DMS53 treated with DMSO at 0.1 percent for 48 hours (cell line): ENCODE measurements at regions not wholly inside any gene's neighbourhood (a gene's known extent, or its start where the extent isn't known, plus 50 kb on each side); places are given as distances from the start of the nearest gene placed in this dataset.

Source experiments
- DNase-seq: peaks from one replicate; lab custom pipeline; 2025; ENCODE audit not compliant: unreplicated experiment; lab: John Stamatoyannopoulos, UW

DNA sequence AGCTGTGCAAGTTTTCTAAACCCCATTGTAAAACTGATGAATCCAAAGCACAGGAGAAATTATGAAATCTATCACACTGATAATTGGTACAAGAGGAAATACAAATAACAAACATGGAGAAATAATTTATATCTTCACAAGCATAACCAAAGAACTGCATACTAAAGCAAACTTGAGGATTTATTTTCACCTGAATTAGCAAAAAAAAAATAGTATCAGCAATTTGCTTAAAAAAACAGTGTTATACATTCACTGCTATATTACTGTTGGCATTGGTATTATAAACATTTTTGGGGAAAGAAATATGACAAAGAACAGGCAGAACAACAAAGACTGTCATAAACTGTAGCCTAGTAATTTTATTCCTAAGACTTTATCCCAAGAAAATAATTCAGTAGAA, 230.8 kb upstream of the NRP1 start:
- DNase-seq = no peak

DNA sequence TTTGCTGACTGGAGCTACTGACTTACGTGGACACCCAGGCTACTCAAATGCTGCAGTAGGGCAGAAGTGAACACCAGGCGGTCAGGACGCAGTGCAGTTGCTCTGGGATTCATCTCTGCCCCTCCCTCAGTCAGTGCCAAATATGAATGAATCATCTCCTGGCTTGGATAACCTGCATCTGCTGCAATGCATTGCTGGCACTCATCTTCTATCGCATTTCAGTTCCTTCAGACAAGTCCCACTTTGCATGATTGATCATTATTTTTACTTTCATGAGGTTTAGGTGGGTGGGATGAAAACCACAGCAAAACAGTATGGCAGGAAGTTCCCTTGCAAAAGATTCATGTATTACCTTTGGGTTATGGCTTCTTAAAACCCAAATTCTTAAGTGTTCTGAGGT, 224.6 kb upstream of the NRP1 start:
- no peak for DNase-seq

DNA sequence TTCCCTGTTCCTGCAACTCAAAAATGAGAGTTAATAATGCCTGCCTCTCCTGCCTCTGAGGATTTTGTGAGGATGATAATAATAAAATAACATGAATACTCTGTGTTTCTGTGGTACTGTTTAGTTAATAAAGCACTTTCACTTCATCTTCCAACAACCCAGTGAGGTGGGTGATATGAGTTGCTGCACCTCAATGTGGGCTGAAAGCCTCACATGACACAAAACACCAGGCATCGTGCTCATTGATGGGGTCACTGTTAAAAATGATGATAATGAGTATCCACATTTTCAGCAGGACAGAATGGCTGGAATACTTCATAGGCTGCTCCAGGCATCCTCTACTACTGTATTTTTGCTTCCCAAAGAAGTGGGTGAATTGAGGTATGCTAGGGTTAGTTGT, 222.8 kb upstream of the NRP1 start:
- DNase-seq = no peak

DNA sequence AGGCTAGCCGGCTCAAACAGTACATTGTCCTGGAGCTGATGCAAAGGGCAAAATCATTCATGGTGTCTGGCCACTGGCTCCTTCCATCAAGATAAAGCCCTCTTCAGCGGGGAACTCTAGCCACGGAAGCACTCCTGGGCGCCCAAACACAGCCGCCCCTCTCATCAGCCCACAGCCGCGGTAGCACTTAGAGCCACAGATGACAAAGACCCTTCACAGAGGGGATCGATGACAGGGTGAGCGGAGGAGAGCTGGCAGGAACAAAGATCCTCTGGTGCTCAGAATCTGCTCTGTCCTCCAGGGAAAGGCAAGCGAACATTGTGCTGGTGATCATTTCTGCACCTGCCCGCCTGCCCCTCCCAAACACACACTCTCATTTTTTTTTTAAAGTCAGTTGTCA, 222.2 kb upstream of the NRP1 start:
- no peak for DNase-seq

DNA sequence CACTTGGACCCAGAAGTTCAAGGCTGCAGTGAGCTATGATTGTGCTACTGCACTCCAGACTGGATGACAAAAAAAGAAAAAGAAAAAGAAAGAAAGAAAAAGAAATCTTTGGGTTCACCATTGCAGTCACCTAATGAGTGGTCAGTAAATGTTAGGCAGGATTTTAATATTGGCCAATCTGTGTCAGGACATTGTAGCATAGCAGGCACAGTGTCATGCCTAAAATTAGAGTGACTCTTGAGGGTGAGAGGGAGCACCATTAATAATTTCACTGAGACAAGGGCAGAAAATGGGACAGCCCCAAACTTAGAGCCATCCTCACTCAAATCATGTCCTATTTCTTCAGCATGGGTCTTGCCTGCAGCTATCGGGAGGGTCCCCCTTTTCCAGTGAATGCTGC, 221.6 kb upstream of the NRP1 start:
- no peak for DNase-seq

DNA sequence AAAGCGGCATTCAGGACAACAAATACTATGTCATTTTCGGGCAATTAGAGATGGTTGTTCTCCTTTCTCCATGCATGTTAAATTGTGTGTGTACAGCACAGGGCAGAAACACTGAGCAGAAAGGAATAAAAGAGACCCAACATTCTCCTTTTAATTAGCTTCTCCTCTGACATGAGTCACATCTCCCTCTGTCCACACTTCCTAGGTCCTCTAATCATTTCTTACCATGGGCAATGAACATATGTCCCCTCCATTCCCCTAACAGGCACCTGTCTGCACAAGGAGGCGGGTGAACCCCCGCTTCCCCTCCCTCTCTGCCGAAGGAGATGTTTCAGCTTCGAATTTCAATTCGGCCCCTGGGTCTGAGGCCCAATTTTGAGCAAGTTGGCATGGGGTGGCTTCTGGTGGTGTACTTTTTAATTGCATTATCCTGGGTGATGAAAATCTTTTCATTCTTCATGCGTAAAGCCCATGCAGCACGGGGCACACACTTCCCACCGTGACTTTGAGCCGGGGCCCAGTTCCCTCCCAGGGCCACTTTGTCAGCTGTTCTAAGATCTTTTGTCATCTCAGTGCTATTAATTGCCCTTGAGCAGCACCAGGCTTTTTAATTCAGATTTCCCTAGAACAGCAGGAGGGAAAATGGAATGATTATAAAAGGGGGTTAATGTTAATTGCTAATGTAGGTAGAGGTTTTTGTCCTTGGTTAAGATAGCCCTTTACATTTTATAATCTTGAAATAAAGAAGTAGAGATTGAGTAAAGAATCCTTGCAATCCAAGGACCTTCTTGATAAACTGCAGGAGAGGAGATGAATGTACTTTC, 219.5 kb upstream of the NRP1 start:
- DNase-seq = no peak

DNA sequence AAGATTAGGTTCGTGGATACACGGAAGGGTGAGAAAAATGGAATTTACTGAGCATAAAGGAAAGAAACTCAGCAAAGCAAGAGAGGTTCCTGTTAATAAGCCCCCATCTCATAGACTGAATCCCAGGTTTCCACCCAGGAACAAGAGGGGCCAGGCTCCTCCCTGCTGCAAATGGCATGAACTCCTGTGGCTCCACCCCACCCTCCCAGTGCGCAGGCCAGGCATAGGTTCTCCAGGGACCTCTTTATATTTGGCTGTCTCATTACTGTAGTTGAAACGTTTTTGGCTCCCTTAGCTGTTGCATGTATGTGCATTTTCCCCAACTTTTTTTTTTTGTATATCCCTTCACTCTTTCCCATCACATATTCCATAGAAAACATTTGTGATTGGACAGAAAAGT, 217.8 kb upstream of the NRP1 start:
- no peak for DNase-seq

DNA sequence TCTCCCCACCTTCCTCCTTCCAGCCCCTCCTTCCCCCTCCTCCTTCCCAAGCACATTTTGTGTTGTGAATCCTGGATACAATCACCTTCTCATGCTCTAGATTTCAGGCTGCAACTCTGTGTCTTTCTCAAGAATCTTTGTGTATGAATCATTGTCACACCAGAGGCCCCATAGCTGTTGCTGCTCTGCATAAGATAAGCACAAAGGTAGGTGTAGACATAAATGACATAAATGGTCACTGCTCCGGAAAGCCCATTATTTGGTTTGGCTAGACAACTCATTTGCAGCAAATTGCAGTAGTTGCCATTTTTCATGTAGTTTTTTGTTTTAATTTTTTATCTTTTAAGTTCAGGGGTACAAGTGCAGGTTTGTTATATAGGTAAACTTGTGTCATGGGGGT, 216.3 kb upstream of the NRP1 start:
- DNase-seq = no peak

DNA sequence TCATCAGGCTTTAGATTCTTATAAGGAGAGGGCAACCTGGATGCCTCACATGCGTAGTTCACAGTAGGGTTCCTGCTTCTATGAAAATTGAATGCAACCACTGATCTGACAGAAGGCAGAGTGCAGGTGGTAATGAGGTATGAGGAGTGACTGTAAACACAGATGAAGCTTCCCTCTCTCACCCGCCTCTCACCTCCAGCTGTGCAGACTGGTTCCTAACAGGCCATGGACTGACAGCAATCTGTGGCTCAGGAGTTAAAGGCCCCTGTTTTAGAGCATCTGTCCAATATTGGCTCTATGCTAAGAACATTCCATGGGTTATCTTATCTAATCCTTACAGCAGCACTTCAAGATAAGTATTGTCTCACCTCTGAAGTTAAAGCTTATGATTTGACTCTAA, 213.5 kb upstream of the NRP1 start:
- peak; percentile 27 for DNase-seq

DNA sequence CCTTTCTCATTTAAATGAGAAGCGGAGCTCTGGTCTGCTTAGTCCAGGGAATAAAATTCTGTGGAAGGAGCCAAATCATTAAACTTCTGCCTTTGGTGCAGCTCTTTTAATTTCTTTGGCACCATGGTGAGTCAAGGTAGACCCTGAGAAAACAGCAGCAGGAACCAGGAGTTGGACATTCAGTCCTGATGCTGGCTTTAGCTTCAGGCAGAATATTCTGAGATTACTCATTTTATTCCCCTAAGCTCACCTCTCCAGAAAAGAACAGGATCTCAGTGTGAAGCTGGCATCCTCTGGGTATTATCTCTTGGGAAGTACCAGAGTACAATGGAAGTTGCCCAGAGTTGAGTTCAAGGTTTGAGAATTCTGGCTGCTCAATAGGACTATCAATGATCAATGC, 211.6 kb upstream of the NRP1 start:
- DNase-seq = no peak

DNA sequence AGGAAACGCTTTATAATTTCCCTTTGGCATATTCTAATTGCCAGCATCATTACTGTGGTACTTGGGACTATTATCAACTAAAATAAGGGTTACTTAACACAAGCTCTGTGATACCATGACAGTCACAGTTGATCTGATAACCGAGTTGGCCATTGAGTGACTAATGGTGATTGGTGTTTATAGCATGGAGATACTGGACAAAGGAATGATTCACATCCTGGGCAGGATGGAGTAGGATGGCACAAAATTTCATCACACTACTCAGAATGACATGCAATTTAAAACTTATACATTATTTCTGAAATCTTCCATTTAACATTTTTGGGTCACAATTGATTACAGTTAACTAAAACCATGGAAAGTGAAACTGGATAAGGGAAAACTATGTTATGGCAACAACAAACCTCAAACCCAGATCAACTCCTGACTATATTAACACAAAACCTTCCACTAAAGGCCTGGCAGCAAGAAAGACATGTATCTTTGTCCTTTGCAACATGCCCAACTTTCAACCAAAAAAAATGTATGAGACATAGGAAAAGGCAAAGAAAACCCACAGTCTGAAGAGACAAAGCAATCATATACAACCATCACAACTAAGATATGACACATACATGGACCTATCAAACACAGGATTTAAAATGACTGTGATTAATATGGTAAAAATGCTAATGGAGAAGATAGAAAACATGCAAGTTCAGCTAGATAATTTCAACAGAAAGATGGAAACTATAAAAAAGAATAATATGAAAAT, 208.5 kb upstream of the NRP1 start:
- no peak for DNase-seq

DNA sequence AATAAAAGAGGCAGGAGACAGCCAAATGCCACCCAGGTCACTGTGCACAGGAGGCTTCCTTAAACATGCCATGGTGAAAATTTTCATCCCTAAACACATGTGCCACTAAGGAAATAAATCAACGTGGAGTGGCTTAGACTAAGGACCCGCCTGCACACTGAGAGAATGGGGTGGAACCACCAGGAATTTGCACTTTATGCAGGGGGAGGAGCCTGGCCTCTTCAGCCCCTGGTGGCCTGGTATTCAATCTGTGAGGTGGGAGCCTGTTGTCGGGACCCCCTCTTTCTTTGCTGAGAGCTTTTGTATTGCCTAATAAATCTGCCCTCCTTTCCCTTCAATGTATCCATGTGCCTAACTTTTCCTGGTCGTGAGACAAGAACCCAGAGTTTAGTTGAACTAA, 204.6 kb upstream of the NRP1 start:
- DNase-seq = no peak

DNA sequence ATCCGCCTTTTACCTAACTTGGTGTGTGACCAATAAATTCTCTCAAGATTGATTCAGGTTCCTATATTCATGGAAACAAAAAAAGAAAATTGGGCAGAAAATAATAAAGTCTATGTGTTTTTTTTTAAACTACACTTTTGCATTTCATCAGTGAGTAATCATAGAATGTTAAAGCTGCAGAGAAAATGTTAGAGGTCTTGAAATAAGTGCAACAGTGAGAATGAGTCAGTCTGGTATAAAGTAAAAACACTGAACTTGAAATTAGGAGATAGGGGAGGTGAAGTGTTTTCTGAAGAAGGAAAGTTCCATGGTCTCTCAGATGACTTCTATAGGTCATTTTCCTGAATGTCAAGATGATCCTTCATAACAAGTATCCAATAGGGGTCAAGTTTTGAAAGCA, 202.6 kb upstream of the NRP1 start:
- DNase-seq = no peak

DNA sequence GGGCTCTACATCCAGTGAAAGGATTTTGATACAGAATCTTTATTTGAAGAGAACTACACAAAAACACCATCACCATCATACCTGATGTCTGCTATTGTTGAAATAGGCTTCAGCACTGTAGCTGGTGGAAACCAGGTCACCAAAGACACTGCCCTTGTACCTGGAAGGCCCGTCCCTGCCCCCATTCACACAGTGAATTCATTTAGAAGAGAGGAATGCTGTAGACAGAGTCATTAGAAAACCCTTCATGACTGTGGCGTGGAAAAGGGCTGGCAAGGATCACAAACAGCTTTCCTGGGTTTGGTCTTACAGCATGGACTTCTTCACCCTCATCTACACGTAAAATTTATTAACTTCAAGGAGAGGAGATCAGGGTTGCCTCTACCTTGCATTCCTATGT, 202.0 kb upstream of the NRP1 start:
- no peak for DNase-seq

DNA sequence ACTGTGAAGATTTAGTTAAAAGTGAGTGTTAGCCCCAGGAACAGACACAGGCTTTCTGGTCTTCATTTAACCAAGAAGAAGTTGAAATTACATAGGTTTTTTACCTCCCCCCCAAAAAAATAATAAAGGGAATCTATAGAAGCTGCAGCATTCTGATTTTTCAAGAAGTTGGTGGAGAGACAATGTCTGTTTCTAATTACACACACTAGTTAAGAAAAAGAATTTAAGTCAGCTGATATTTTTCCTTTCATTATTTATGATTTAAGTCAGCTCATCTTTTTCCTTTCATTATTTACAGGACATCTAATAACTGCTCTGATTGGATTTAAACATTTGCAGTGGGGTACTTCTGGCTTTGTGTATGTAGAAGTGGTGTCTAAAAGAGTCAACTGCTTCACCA, 201.4 kb upstream of the NRP1 start:
- no peak for DNase-seq

DNA sequence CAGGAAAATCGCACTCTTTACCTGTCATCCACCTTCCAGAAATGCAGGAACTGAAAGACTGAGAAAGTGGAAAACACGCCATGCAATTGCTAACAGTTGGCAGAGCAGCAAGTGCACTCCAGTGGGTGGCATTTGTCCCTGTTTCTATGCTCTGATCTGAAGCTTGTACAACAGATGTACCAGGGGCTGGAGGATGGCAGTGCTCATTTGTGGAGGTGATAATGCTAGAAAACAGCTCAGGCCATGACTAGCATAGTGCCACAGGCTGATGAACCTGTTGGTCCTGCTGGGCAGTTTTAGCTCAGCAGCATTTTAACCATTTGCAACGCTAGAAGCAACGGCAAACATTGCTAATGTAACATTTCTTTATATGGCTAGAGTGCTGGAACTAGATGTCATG, 199.9 kb upstream of the NRP1 start:
- DNase-seq = no peak

DNA sequence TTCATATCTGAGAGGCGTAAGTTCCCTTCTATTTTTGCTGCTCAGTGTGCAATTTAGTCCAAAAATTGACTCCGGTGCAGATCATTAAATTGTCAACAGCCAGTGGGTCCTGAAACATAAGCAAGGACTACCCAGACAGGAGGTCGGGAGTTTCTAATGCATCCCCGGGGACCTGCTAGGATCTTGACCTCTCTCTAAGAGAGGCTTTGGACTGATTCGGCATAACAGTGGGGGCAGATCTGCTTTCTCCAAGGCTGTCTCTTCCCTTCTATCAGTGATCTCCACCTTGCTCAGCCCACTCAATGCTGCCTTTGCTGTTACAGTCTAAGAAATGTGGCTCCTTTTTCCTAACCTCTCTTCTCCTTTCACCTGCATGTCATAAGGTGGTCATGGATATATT, 199.1 kb upstream of the NRP1 start:
- DNase-seq = no peak

DNA sequence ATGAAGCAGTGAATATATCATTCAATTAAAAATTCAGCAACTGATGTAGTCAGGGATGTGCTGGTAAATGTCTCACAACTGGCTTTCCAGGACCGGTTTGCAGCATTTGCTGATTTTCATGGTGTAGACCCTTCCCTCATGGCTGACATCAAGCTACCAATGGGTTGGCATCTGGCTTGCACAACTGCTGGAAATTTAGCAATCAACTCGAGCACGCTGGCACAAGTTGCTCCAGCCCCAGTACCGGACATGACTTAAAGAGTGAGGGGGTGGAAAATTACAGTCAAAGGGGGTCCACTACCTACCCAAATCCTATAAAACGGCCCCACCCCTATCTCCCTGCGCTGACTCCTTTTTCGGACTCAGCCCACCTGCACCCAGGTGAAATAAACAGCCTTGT, 198.4 kb upstream of the NRP1 start:
- DNase-seq = no peak

DNA sequence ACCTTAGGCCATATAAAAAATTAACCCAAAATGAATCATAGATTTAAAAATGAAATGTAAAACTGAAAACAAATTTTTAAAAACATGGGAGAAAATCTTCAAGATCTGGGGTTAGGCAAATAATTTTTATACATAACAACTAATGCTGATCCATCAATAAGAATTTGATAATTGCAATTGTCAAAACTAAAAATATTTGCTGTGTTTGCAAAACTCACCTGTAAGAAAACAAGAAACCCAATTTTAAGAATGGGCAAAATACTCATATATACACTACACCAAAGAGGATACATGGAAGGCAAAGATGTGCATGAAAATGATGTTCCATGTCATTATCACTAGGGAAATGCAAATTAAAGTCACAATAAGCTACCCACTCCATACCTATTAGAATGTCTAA, 194.8 kb upstream of the NRP1 start:
- no peak for DNase-seq

DNA sequence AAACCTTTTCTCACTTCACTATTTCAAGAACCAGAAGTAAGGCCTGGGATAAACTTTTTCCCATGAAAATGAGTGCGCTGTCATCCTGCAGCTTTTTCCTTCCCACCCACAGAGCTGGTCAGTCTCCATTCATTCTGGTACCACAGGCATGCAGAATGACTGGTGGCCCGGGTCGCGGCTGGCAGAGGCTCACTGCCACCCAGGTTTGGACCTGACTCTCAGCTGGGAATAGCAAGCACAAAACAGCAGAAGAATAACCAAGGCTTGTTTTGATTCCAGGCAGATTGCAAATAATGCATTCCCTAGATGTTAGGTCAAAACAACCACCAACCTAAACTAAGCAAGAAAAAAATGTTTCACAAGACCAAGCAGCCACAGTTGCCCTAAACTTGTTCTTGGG, 190.5 kb upstream of the NRP1 start:
- DNase-seq = no peak

DNA sequence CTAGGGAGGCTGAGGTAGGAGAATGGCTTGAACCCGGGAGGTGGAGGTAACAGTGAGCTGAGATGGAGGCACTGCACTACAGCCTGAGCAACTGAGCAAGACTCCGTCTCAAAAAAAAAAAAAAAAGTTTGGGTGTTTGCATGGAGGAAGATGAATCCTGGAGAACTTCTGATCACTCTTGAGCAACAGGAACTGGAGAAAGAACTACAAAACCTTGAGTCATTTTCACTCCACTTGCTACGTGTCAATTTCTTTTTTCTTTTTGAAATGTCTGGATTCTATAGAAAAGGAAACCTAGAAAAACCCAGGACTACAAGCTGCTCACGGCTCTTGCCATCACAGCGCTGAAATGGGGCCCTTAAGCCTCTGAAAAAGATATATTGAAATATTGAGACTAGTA, 189.6 kb upstream of the NRP1 start:
- no peak for DNase-seq

DNA sequence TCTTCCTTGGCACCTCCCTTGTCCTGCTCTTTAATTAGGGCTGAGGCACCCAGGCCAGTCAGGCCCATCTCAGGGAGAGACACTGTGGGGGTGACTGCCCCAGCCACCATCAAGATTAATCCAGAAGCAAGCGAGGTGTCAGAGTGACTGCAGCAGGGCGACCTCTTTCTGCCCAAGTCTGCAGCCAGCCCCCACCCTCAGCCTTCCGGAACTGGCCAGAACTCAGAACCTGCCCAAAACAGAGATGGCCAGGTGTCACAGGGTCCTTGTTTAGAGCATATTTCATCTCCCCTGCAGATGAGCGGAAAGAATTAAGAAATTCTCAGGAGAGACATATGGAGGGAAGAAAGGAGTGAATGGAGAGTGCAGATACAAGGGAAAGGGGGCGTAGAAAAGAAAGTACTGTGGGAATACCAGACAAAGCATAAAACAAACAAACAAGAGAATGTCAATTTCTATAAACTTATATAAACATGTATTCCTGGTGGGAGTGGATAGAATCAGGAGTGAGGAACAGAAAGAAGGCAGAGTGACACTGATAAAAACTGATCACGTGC, 188.8 kb upstream of the NRP1 start:
- no peak for DNase-seq
